Activated gamma-delta T cell treated with anti-CD3 and anti-CD28 coated beads, Interleukin-2, amount 50 U/mL, for 16 hours (primary cell): ENCODE measurements at regions not wholly inside any gene's neighbourhood (a gene's known extent, or its start where the extent isn't known, plus 50 kb on each side); places are given as distances from the start of the nearest gene placed in this dataset.
A peak's percentile ranks its signal among the peaks of the same experiment; 100 is the strongest.
"Not testable (repeated sequence)": the region's sequence is repeated elsewhere in the genome, so short reads cannot be mapped to it uniquely, and the experiment has no call there.

Source experiments
- DNase-seq: peaks from one replicate; pipeline ENCODE4 v3.0.0-alpha.2; 2020; ENCODE audit warnings: low read depth

DNA sequence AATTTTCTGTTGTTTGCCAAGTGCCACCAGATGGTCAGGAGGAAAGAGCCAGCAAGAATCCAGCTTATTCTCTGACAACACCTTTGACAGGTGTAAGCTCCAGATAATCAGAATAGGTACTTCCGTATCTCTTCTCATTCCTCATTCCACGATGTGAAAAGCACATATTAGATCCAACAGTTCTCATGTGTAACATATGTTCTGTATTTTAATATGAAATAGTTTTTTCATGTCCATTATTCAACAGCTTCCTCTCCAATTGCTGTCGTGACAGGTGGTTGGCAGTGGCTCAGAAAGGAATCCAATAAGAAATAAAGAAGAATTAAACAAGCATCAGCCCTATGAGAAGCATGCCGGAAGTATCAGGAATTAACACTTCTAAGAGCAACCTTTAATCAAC, 1624.7 kb downstream of the MRPL39 start:
- no peak for DNase-seq

DNA sequence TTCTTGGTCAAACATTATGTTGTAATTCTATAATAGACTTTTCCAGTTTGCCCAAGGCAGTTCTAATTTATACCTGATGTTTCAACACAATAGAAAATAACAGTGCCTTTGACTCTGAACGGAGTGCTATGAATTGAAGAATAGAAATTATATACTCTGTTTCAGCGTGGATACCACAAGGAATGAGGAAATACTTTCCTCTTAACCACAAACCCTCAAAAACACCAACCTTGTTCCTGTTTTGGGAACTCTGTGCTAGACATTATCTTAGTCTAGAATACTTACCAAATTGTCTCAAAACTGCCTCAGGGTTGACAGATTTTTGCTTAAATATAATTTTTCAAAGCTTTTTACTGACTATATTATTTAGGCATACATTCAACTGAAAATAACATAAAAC, 1629.3 kb downstream of the MRPL39 start:
- DNase-seq, result no peak

DNA sequence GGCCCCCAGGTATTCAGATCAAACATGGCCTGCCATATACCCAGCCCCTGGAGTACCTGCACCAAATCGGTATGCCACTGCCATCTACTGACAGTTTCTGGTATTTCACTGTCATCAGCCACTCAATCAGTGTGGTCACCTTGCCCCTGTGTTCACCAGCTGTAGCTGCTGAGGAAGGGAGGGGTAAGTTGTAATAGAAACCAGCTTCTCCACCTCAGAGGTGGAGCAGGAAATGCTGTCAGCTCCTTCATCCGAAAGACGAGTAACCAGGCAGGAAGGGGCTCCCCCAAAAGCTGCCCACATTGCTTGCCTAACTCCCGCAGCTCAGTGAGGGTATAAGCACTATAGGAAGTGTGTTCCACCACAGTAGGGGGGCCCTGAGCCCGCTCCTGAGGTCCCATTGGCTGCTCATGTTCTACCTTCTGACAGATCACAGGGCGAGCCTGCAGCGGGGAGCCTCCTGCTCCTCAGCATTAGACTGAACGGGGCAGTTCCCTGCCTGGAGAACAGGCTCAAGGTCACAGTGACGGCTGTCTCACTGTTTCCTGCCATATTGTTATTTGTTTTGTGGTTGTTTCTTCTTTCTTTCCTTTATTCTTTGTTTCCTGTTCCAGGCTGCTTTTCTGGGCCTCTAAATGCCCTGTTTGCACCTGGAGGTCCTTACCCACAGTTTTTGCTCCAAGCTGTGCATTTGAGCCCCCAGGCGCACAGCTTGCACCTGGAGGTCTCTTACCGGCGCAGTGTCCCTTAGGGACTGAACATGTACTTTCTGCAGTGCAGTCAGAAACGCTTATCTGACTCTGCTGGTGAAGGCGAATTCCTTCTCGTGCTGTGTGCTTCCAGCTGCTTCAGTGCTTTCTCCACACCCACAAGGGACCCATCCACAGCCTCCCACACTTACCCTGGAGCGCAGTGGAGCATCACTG, 1638.3 kb downstream of the MRPL39 start:
- DNase-seq, result peak; percentile 56

DNA sequence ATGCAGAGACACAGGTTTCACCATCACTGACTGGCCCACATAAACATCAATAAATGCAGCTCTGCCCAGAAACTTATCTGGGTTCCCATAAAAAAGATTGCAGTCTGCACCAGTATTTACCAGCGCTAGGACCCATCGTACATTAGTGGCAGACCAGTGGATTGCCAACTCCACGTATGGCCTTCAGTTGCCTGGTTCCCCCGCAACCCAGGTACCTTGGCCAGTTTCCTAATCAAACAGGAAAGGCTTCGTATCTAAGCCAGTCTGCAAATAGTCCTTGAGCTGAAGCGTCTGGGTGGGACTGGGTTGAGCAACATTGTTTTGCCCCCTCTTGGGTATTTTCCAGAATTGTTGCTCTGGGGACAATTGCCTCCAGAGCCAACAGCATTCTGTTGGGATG, 1639.3 kb downstream of the MRPL39 start:
- no peak for DNase-seq

DNA sequence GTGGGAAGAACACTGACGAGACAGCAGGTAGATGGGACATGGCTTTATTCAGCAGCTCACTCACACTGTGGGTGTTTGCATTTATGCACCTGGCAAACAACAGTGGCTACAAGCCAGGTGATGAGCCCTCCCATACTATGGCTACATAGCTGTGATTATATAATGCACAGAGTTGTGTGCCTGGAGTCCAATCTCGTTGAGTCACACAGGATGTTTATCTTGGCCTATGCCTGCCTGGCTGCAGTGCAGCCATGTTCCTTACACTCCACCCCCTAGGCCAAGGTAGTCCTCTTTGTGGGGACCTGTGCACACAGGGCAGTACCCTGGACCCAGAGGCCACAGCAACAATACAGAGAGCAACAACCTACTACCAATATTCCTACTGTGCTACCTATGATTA, 1643.8 kb downstream of the MRPL39 start:
- DNase-seq, result no peak

DNA sequence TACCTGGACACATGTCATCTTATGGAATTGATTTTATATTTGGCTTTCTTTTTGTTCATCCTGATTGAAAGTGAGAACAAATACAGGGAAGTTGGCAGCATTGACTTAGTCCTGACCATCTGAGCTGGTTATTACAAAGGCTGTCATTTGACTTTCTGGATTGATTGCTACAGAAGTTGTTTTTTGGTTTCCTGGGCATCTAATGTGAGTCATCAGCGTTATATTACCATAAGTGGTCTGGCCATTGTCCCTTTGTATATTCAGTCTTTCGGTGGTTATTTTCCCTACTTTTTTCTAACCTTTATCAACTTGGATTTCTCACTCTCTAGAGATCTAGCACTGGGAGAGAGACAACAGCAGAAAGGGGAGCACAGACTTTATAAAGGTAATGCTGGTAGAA, 1646.5 kb downstream of the MRPL39 start:
- no peak for DNase-seq

DNA sequence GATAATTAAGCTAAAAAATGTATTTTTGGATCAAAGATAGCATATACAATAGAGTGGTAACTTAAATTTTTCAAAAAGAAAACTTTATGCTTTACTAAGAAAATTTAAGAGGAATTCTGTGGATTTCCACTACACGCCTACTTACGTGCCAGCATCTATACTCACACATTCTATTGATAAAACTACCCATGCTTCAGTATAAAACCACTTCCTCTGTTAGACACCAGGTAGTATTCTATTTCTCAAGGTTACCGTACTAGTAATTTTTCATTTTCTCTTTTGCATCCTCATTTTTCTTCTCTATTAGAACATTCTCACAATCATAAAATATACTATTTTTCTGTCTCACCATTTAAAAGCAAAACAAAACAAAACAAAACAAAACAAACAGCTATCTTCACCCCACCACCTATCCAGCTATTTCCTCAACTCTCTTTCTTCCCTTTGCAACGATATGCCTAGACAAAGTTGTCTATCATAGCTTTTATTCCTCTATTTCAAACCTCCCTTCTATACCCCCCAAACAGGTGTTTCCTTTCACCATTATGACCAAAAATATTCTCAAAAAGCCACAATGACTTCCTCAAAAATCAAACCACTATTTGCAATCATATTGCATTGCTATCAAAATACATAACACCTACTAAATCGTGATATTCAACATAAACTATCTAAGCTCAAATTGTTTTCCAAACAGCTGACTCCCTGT, 1652.0 kb downstream of the MRPL39 start:
- DNase-seq, result no peak

DNA sequence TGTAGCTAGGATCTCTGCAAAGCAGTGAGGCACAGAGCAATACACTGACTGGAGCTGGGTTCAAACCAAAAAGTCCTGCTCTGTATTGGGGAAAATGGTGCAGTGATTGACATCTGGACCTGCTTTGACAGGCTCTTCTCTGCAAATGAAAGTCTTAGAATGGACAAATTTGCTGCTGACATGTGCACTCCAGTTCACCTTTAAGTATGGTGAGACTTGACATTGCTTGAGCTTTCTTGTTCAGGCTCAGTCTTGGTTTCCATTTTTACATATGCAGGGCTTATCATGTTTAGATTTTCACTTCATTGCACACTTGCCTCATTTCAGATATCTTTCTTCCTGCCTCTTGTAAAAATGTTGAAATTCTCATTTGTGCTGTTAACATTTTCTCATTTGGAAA, 1655.0 kb downstream of the MRPL39 start:
- no peak for DNase-seq

DNA sequence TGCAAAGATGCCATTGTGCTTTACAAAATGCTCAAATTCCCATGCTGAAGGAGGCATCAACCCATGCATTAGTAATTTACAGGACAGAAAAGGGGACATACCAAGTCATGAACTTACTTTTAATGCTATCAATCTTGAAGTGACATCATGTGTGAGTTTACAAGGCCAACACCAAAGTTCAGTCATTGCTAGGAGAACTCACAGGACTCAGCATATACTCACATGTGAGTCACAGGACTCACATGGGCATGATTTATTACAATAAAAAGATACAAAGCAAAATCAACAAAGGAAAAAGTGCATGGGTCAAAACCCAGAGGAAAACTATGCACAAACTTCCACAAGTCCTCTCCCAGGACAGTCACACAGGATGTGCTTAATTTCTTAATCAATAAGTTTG, 1656.0 kb downstream of the MRPL39 start:
- no peak for DNase-seq

DNA sequence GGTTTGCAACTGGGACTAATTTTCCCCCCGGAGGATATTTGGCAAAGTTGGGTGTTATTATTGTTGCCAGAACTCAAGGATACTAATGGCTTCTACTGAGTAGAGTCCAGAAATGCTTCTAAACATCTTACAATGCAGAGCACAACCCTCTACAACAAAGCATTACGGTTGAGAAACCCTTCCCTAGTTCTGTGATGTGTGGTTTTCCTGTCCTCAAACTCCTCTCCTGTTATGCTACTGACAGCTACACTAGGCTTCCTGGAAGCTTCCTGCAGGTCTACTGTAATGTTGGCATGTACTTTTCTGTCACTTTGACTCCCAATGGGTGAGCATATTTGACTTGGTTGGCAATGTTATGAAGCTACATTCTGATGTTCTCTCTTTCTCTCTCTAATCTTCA, 1656.9 kb downstream of the MRPL39 start:
- no peak for DNase-seq

DNA sequence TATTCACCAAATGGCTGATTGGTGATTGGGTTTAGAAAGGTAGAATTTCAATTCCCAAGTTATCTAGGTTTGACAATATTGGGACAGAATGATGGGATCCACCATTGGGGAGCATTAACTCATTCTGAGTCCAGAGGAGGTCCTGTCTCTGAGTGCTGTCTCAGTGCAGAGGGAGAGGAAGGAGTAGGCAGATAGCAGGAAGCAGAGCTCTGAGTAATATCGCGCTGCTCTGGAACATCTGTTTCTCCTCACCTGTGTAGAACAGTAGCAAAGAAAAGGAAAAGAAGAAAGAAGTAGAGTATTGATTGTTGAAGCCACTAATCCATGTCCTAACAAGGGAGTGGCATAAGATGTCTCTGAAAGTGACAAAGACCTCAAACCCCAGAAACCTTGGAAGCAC, 1657.8 kb downstream of the MRPL39 start:
- DNase-seq, result no peak

DNA sequence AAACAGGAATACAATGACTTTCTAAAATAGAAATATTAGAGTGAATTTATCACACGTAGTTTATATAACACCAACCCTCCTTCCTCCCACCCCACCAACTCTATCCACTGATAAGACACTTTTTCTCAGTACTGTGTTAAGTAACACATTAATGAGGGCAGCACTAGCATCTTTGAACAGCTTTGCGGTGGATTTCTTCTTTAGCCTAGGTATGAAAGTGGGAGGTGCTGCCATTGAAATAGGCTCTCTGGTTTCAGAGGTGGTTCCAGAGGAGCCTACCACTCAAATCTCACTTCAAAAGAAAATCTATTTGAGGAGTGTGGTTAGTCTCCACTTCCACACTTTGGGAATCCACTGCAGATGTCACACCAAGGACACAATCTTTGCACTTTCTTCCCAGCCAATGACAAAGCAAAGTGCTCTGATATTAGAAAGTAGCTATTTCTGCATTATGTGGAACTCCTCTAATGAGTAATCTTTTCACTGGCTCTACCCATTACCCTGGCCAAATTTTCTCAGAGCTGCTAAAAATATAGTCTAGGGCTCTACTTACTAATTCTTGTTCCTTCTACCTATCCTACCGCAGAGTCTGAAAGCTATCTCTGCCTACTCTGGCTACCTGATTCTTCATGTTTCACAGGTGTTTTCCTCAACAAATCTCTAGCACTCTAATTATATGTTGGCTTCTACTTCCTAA, 1667.8 kb downstream of the MRPL39 start:
- DNase-seq, result no peak

DNA sequence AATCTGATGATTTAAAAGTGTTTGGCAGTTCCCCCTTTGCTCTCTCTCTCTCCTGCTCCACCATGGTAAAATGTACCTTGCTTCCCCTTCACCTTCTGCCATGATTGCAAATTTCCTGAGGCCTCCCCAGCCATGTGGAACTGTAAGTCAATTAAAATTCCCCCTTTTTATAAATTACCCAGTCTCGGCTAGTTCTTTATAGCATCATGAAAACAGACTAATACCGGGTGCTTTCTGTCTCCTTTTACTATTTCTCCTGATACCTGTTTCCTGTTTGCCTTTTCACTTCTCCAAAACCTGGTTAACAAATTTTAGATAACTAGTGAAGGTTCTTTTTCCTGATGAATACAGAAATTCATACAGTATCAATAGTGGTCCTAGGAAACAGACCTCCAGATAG, 1670.3 kb downstream of the MRPL39 start:
- no peak for DNase-seq

DNA sequence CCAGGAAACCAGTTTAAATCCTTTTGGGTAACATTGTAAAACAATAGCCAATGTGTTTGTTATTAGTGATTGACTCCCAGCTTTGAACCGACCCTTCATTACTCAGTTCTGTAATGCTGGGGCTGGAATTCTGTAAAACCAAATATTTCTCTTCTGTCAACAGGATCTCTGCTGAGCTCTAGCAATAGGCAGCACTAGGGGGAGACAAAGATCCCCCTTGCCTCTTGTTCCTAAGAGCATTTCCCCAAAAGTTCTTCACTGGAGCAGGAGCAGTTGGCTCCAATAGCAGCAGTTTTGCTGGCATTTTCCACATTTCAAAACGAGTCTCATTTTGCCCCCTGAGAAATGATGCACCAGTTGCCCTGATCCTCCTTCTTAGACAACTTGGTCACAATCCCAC, 1671.1 kb downstream of the MRPL39 start:
- no peak for DNase-seq

DNA sequence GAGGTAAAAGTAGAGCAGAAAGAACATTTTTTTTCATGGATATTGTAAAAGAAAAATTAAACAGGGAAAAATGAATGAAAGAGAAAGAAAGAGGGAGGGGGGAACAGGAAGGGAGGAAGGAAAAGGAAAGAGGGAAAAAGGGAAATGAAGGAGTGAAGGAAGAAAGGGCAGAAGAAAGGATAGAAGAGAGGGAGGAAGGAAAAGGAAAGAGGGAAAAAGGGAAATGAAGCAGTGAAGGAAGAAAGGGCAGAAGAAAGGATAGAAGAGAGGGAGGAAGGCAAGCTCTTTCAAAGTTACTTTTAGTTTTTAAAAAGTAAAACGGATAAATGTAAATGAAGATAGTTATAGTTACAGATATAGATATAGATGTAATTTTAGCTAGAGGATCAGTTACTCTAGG, 1676.7 kb downstream of the MRPL39 start:
- no peak for DNase-seq

DNA sequence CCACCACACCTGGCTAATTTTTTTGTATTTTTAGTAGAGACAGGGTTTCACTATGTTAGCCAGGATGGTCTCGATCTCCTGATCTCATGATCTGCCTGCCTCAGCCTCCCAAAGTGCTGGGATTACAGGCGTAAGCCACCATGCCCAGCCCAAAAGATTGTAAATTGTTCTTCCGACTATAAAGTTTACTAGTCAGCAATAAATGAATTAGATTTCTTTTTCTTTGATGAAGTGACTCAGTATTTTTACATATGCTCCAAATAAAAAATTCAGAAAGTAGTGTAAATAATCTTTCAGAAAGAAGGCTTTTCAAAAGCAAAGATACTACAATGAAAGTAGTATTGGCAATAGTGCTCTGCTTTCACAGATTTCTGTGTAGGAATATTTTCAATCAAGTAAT, 1680.9 kb downstream of the MRPL39 start:
- DNase-seq, result not testable (repeated sequence)

DNA sequence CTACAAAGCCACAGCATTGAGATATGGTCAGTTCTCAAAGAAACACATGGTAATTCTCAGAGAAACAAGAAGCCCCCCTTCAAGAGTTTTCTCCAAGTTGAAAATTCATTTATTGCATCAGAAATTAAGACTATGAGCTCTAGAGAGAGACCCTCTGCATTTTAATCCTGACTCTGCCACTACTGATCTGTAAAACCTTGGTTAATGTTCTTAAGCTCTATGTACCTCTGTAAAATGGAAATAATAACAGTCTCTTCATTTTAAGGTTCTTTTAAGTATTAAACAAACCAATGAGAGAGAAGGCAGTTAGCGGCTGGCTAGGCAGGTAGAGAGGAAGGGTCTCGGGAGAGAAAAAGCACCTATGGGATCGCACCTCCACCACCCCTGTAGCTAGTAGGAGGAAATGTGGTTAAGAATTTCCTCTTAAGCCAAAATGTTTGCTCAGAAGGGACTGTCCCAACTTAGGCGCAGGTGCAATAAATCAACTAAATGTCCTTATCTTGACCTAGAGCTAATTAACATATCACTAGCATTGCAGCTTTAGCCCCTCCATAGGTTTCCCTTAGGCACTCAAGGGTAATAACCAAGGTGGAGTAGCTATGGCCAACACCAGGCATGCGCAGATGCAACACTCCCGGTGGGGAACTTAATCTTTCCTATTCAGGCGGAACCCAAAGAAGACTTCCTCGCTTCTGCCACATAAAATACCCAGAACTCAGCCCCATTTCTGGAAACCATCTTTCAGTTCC, 1685.4 kb downstream of the MRPL39 start:
- no peak for DNase-seq

DNA sequence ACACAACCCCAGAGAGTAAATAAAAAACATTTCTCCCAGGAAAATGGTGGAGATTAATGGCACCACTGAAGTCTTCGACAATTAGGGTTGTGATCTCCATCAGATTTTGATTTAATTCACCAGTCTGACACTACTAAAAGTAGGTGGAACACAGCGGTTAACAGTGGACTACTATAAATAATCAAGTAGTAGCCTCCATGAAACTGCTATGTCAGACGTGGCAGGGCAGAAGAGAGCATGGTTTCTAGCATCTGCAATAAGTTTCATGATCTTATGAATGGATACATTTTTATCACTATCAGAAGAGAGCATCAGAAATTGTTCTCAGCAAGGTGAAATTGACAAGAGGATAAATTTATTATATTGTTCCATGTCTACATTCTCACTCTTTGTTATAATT, 1706.6 kb downstream of the MRPL39 start:
- DNase-seq, result no peak

DNA sequence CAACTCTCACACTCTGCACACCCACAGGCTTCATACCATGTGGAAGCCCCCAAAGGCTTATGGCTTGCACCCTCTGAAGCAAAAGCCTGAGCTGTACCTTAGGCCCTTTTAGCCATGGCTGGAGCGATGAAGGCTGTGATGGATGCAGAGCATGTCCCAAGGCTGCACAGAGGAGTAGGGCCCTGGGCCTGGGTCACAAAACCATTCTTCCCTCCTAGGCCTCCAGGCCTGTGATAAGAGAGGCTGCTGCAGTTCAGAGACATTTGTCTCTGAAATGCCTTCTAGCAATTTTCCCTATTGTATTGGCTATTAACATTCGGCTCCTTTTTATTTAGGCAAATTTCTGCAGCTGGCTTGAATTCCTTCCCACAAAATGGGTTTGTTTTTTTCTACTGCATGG, 1707.7 kb downstream of the MRPL39 start:
- no peak for DNase-seq

DNA sequence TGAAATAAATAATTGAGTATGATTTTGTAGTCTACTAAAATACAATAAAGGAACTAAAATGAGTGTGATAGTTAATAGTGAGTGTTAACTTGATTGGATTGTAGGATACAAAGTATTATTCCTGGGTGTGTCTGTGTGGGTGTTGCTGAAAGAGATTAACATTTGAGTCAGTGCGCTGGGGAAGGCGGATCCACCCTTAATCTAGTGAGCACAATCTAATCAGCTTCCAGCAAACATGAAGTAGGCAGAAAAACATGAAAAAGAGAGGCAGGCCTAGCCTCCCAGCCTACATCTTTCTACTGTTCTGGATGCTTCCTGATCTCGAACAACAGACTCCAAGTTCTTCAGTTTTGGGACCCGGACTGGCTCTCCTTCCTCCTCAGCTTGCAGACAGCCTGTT, 1716.6 kb downstream of the MRPL39 start:
- no peak for DNase-seq

DNA sequence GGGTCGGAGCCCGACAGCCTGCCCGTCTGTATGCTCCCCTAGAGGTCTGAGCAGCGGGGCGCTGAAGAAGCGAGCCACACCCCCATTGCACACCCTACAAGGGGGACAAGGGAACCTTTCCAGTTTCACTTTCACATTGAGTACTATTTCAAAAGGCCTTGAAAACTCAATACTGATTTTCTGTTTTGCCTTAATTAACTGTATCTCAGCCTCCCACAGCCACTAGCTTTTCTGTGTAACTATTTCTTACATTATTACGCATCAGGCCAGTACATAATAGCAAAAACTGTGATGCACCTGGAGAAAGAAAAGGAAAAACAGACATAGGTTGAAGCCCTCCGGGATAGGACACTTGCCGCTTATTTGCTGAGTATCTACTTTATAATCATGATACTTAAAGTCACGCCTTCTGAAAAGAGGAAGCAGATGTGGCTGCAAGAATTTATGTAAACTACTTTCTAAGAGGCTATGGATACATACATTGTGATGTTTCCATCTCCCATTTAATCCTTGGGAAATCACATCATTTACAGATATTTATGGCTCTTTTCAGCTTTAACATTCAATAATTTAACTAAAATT, 1719.5 kb downstream of the MRPL39 start:
- DNase-seq, result peak; percentile 2
